ENCODE measurements at regions not wholly inside any gene's neighbourhood (a gene's known extent, or its start where the extent isn't known, plus 50 kb on each side); places are given as distances from the start of the nearest gene placed in this dataset.

- intact Hi-C loops (cut with DNase I), result no loop called here
Observed at GRCh38 chr2:52818958-52819357, 948.6 kb upstream of the CHAC2 start.

GRCh38 chr2:52810460-52810859 lies 957.1 kb upstream of the CHAC2 start:
- no peak for DNase-seq
- intact Hi-C loops (cut with DNase I), result no loop called here

More at GRCh38 chr2:52818958-52819357, 948.6 kb upstream of the CHAC2 start:
- Histone ChIP-seq H3K36me3 (no peaks in the 10 kb centered on the region), H3K9me3 (no peaks in the 10 kb centered on the region), H3K27me3 (ENCODE audit: low read depth) (no peaks in the 10 kb centered on the region), H3K27ac (no peak overlapping the region), H3K4me3 (no peak overlapping the region), H3K4me1 (no peaks in the 10 kb centered on the region)
- DNase-seq, result no peak
- no peak for TF ChIP-seq CTCF (IDR thresholded peaks at IDR 0.05)
- no peak for ATAC-seq

GRCh38 chr2:52805901-52806410 lies 961.6 kb upstream of the CHAC2 start:
- no peak overlapping the region for H3K4me3 ChIP-seq
- intact Hi-C loops (cut with DNase I), result no loop called here
- no peaks in the 10 kb centered on the region for H3K27me3 ChIP-seq (ENCODE audit: low read depth)
- no peaks in the 10 kb centered on the region for H3K36me3 ChIP-seq
- no peak overlapping the region for H3K27ac ChIP-seq
- no peak for DNase-seq
- TF ChIP-seq CTCF (IDR thresholded peaks at IDR 0.05), result no peak
- H3K4me1 ChIP-seq, result no peaks in the 10 kb centered on the region
- H3K9me3 ChIP-seq, result no peaks in the 10 kb centered on the region
- no peak for ATAC-seq

More at GRCh38 chr2:52810460-52810859, 957.1 kb upstream of the CHAC2 start:
- Histone ChIP-seq H3K4me1 (no peaks in the 10 kb centered on the region), H3K27ac (no peak overlapping the region), H3K9me3 (no peaks in the 10 kb centered on the region), H3K27me3 (ENCODE audit: low read depth) (no peaks in the 10 kb centered on the region), H3K4me3 (no peak overlapping the region), H3K36me3 (no peaks in the 10 kb centered on the region)
- no peak for TF ChIP-seq CTCF (IDR thresholded peaks at IDR 0.05)
- ATAC-seq, result no peak

GRCh38 chr2:52794581-52794980 lies 973.0 kb upstream of the CHAC2 start:
- Histone ChIP-seq H3K4me3 (no peak overlapping the region), H3K4me1 (no peaks in the 10 kb centered on the region)
- intact Hi-C loops (cut with DNase I), result no loop called here

GRCh38 chr2:52779446-52779845 lies 988.2 kb upstream of the CHAC2 start:
- H3K4me1 ChIP-seq, result no peaks in the 10 kb centered on the region
- DNase-seq, result no peak
- no peak overlapping the region for H3K4me3 ChIP-seq
- TF ChIP-seq CTCF (IDR thresholded peaks at IDR 0.05), result no peak
- intact Hi-C loops (cut with DNase I), result no loop called here
- no peak overlapping the region for H3K27ac ChIP-seq
- H3K9me3 ChIP-seq, result no peaks in the 10 kb centered on the region
- no peak for ATAC-seq
- H3K27me3 ChIP-seq (ENCODE audit: low read depth), result no peaks in the 10 kb centered on the region
- no peaks in the 10 kb centered on the region for H3K36me3 ChIP-seq

More at GRCh38 chr2:52794581-52794980, 973.0 kb upstream of the CHAC2 start:
- no peak for ATAC-seq
- TF ChIP-seq CTCF (IDR thresholded peaks at IDR 0.05), result no peak
- H3K27me3 ChIP-seq (ENCODE audit: low read depth), result no peaks in the 10 kb centered on the region
- no peak overlapping the region for H3K27ac ChIP-seq
- H3K9me3 ChIP-seq, result no peaks in the 10 kb centered on the region
- DNase-seq, result no peak
- H3K36me3 ChIP-seq, result no peaks in the 10 kb centered on the region

GRCh38 chr2:52776571-52776970 lies 991.0 kb upstream of the CHAC2 start:
- H3K27ac ChIP-seq, result no peak overlapping the region
- intact Hi-C loops (cut with DNase I), result no loop called here
- H3K36me3 ChIP-seq, result no peaks in the 10 kb centered on the region
- no peak for DNase-seq
- no peak overlapping the region for H3K4me3 ChIP-seq
- H3K9me3 ChIP-seq, result no peaks in the 10 kb centered on the region
- ATAC-seq, result no peak
- no peak for TF ChIP-seq CTCF (IDR thresholded peaks at IDR 0.05)
- no peaks in the 10 kb centered on the region for H3K4me1 ChIP-seq
- no peaks in the 10 kb centered on the region for H3K27me3 ChIP-seq (ENCODE audit: low read depth)
